HG03060 (cell line): ENCODE measurements at regions not wholly inside any gene's neighbourhood (a gene's known extent, or its start where the extent isn't known, plus 50 kb on each side); places are given as distances from the start of the nearest gene placed in this dataset.

ENCODE experiments used
- ATAC-seq: cut with Tn5 transposase; IDR thresholded peaks from one replicate; pipeline ENCODE4 v1.9.1; 2021; ENCODE audit warnings: low read depth, moderate number of reproducible peaks; ENCODE audit not compliant: unreplicated experiment

- ATAC-seq, result no peak
Measured at GRCh38 chr3:103705641-103706040, 1270.8 kb downstream of the ZPLD1 start.

GRCh38 chr3:103706671-103707070 lies 1271.9 kb downstream of the ZPLD1 start:
- ATAC-seq, result no peak

- no peak for ATAC-seq
Measured at GRCh38 chr3:103711670-103712069, 1276.9 kb downstream of the ZPLD1 start.

GRCh38 chr3:103712320-103713008 lies 1277.6 kb downstream of the ZPLD1 start:
- ATAC-seq, result no peak

- no peak for ATAC-seq
Measured at GRCh38 chr3:103729547-103729946, 1294.7 kb downstream of the ZPLD1 start.

- no peak for ATAC-seq
Measured at GRCh38 chr3:103730744-103731143, 1295.9 kb downstream of the ZPLD1 start.

- ATAC-seq, result no peak
Measured at GRCh38 chr3:103752986-103753385, 1318.2 kb downstream of the ZPLD1 start.

- no peak for ATAC-seq
Measured at GRCh38 chr3:103767635-103768034, 1332.8 kb downstream of the ZPLD1 start.

- no peak for ATAC-seq
Measured at GRCh38 chr3:103785017-103785416, 1350.2 kb downstream of the ZPLD1 start.

GRCh38 chr3:103785537-103785936 lies 1350.7 kb downstream of the ZPLD1 start:
- no peak for ATAC-seq

- no peak for ATAC-seq
Measured at GRCh38 chr3:103786296-103786695, 1351.5 kb downstream of the ZPLD1 start.

GRCh38 chr3:103787164-103787871 lies 1352.5 kb downstream of the ZPLD1 start:
- no peak for ATAC-seq

GRCh38 chr3:103787879-103788278 lies 1353.1 kb downstream of the ZPLD1 start:
- no peak for ATAC-seq

- no peak for ATAC-seq
Measured at GRCh38 chr3:103791786-103792515, 1357.1 kb downstream of the ZPLD1 start.

- ATAC-seq, result no peak
Measured at GRCh38 chr3:103794656-103795055, 1359.8 kb downstream of the ZPLD1 start.

GRCh38 chr3:103796068-103796467 lies 1361.3 kb downstream of the ZPLD1 start:
- no peak for ATAC-seq

- ATAC-seq, result no peak
Measured at GRCh38 chr3:103803787-103804186, 1369.0 kb downstream of the ZPLD1 start.

- no peak for ATAC-seq
Measured at GRCh38 chr3:103810167-103810566, 1375.4 kb downstream of the ZPLD1 start.

GRCh38 chr3:103813955-103814354 lies 1379.1 kb downstream of the ZPLD1 start:
- ATAC-seq, result no peak

GRCh38 chr3:103818398-103818797 lies 1383.6 kb downstream of the ZPLD1 start:
- ATAC-seq, result no peak

- no peak for ATAC-seq
Measured at GRCh38 chr3:103818800-103819199, 1384.0 kb downstream of the ZPLD1 start.
